Caco-2 (cell line): ENCODE measurements at regions not wholly inside any gene's neighbourhood (a gene's known extent, or its start where the extent isn't known, plus 50 kb on each side); places are given as distances from the start of the nearest gene placed in this dataset.

Experiments
- BruUV-seq: library from RNA; stranded (reverse); fragments of 400-500 nt; replicated peaks from 2 replicates; lab custom pipeline; 2021; lab: Mats Ljungman, UMichigan
- CTCF ChIA-PET: fragments of 300-600 bp; sonication (Branson Sonifier 250); formaldehyde crosslinking; loops from one replicate; lab custom pipeline; 2022; ENCODE audit warnings: antibody characterized with exemption; lab: Charles Lee
- POLR2A ChIA-PET: fragments of 300-600 bp; sonication (Branson Sonifier 250); formaldehyde crosslinking; loops from one replicate; lab custom pipeline; 2022; ENCODE audit warnings: antibody characterized with exemption; lab: Charles Lee
- DNase-seq, 2 experiments: peaks; one replicate each; pipeline versions ENCODE4 v3.0.0 to v3.0.0-alpha.2; 2020 to 2022
- H3K27me3 ChIP-seq: replicated peaks from 2 replicates; pipeline ENCODE4 v1.6.0; 2011; ENCODE audit warnings: low read length; ENCODE audit not compliant: control insufficient read depth, insufficient read depth
- H3K36me3 ChIP-seq: 2 replicates; pipeline ENCODE4 v1.5.1; 2011; ENCODE audit warnings: low read length; ENCODE audit not compliant: control insufficient read depth, insufficient read depth
- H3K4me1 ChIP-seq: fragments of 250-450 bp; sonication (Bioruptor Pico); 2 replicates; pipeline ENCODE4 v1.5.1; 2020; ENCODE audit warnings: mild to moderate bottlenecking
- H3K4me3 ChIP-seq: 2 replicates; pipeline ENCODE4 v1.5.1; 2011; ENCODE audit warnings: low read depth, mild to moderate bottlenecking, control low read depth, low read length
- H3K9me3 ChIP-seq: fragments of 250-450 bp; sonication (Bioruptor Pico); 2 replicates; pipeline ENCODE4 v1.5.1; 2020; ENCODE audit warnings: mild to moderate bottlenecking, moderate library complexity
- H3K27ac Mint-ChIP-seq: one replicate; pipeline ENCODE4 v1.8.0; 2022; ENCODE audit warnings: mixed read lengths; ENCODE audit not compliant: unreplicated experiment
- H3K27me3 Mint-ChIP-seq: one replicate; pipeline ENCODE4 v1.8.0; 2022; ENCODE audit warnings: mixed read lengths; ENCODE audit not compliant: insufficient read depth, unreplicated experiment
- H3K36me3 Mint-ChIP-seq: one replicate; pipeline ENCODE4 v1.8.0; 2022; ENCODE audit warnings: mild to moderate bottlenecking, mixed read lengths; ENCODE audit not compliant: insufficient read depth, unreplicated experiment
- H3K4me1 Mint-ChIP-seq: one replicate; pipeline ENCODE4 v1.8.0; 2022; ENCODE audit warnings: low read depth, mixed read lengths; ENCODE audit not compliant: unreplicated experiment
- H3K4me3 Mint-ChIP-seq: one replicate; pipeline ENCODE4 v1.8.0; 2022; ENCODE audit warnings: mild to moderate bottlenecking, moderate library complexity, mixed read lengths; ENCODE audit not compliant: unreplicated experiment
- H3K9me3 Mint-ChIP-seq: one replicate; pipeline ENCODE4 v1.8.0; 2022; ENCODE audit warnings: mixed read lengths; ENCODE audit not compliant: unreplicated experiment
- CTCF ChIP-seq, 2 experiments: fragments of 200-600 bp in 1 of 2; IDR thresholded peaks; 1 replicate in 1 of 2; 2 replicates in 1 of 2; pipeline versions ENCODE4 v1.5.1 to v1.8.0; 2011 to 2022; ENCODE audit warnings: antibody characterized with exemption in 1 of 2, control low read depth in 1 of 2, inconsistent platforms in 1 of 2, low read depth in 1 of 2, low read length in 1 of 2, mild to moderate bottlenecking in 1 of 2, moderate library complexity in 1 of 2; ENCODE audit not compliant: insufficient read depth in 1 of 2, severe bottlenecking in 1 of 2, unreplicated experiment in 1 of 2
- intact Hi-C: fragments of 100-400 bp; cut with micrococcal nuclease; formaldehyde crosslinking; loops from one replicate; pipeline ENCODE4 v1.10.0; 2022; ENCODE audit not compliant: unreplicated experiment

- intact Hi-C loops, result no loop called here
- TF ChIP-seq CTCF (IDR thresholded peaks at IDR 0.05; ENCODE audit: insufficient read depth in 1 of 2, low read depth in 1 of 2, low read length in 1 of 2, severe bottlenecking in 1 of 2, unreplicated experiment in 1 of 2), result no peak
- H3K9me3 ChIP-seq, result no peaks in the 10 kb centered on the region
- DNase-seq, result no peak
- H3K36me3 ChIP-seq, result no peaks in the 10 kb centered on the region
- no peaks in the 10 kb centered on the region for H3K36me3 Mint-ChIP-seq
- H3K27me3 ChIP-seq, result no peaks in the 10 kb centered on the region
- no peaks in the 10 kb centered on the region for H3K4me1 Mint-ChIP-seq
- no TSS peak for BruUV-seq
- CTCF ChIA-PET, result no interaction called here
- no peak overlapping the region for H3K27ac Mint-ChIP-seq
- H3K27me3 Mint-ChIP-seq, result no peaks in the 10 kb centered on the region
- H3K4me1 ChIP-seq, result no peaks in the 10 kb centered on the region
- H3K4me3 Mint-ChIP-seq, result no peak overlapping the region
- POLR2A ChIA-PET, result no interaction called here
- H3K9me3 Mint-ChIP-seq, result no peaks in the 10 kb centered on the region
- H3K4me3 ChIP-seq, result no peak overlapping the region
Observed at GRCh38 chr18:26696786-26697185, 148.4 kb upstream of the KCTD1 start.

- intact Hi-C loops, result no loop called here
- no peaks in the 10 kb centered on the region for H3K36me3 ChIP-seq
- Mint-ChIP-seq H3K27ac (no peak overlapping the region), H3K4me3 (no peak overlapping the region), H3K36me3 (no peaks in the 10 kb centered on the region), H3K27me3 (no peaks in the 10 kb centered on the region), H3K9me3 (no peaks in the 10 kb centered on the region), H3K4me1 (no peaks in the 10 kb centered on the region)
- H3K9me3 ChIP-seq, result no peaks in the 10 kb centered on the region
- no peak for TF ChIP-seq CTCF (IDR thresholded peaks at IDR 0.05; ENCODE audit: insufficient read depth in 1 of 2, low read depth in 1 of 2, low read length in 1 of 2, severe bottlenecking in 1 of 2, unreplicated experiment in 1 of 2)
- H3K4me3 ChIP-seq, result no peak overlapping the region
- H3K27me3 ChIP-seq, result no peaks in the 10 kb centered on the region
- no peaks in the 10 kb centered on the region for H3K4me1 ChIP-seq
- CTCF ChIA-PET, result no interaction called here
- no TSS peak for BruUV-seq
- no peak for DNase-seq
- POLR2A ChIA-PET, result no interaction called here
Observed at GRCh38 chr18:26696308-26696707, 148.0 kb upstream of the KCTD1 start.

- no peak overlapping the region for H3K4me3 ChIP-seq
- H3K9me3 ChIP-seq, result no peaks in the 10 kb centered on the region
- TF ChIP-seq CTCF (IDR thresholded peaks at IDR 0.05; ENCODE audit: insufficient read depth in 1 of 2, low read depth in 1 of 2, low read length in 1 of 2, severe bottlenecking in 1 of 2, unreplicated experiment in 1 of 2), result no peak
- H3K4me1 ChIP-seq, result no peaks in the 10 kb centered on the region
- H3K27ac Mint-ChIP-seq, result no peak overlapping the region
- H3K27me3 ChIP-seq, result no peaks in the 10 kb centered on the region
- ChIA-PET CTCF (no interaction called here), POLR2A (no interaction called here)
- no peaks in the 10 kb centered on the region for H3K9me3 Mint-ChIP-seq
- no TSS peak for BruUV-seq
- H3K4me3 Mint-ChIP-seq, result no peak overlapping the region
- DNase-seq, result no peak
- no peaks in the 10 kb centered on the region for H3K4me1 Mint-ChIP-seq
- H3K36me3 Mint-ChIP-seq, result no peaks in the 10 kb centered on the region
- no peaks in the 10 kb centered on the region for H3K36me3 ChIP-seq
- no peaks in the 10 kb centered on the region for H3K27me3 Mint-ChIP-seq
- intact Hi-C loops, result no loop called here
Observed at GRCh38 chr18:26689226-26689879, 141.0 kb upstream of the KCTD1 start.
